NCI-H1092 treated with DMSO at 0.1 percent for 48 hours (cell line): ENCODE measurements at regions not wholly inside any gene's neighbourhood (a gene's known extent, or its start where the extent isn't known, plus 50 kb on each side); places are given as distances from the start of the nearest gene placed in this dataset.

Experiments
- DNase-seq: peaks from one replicate; lab custom pipeline; 2025; lab: John Stamatoyannopoulos, UW

DNA sequence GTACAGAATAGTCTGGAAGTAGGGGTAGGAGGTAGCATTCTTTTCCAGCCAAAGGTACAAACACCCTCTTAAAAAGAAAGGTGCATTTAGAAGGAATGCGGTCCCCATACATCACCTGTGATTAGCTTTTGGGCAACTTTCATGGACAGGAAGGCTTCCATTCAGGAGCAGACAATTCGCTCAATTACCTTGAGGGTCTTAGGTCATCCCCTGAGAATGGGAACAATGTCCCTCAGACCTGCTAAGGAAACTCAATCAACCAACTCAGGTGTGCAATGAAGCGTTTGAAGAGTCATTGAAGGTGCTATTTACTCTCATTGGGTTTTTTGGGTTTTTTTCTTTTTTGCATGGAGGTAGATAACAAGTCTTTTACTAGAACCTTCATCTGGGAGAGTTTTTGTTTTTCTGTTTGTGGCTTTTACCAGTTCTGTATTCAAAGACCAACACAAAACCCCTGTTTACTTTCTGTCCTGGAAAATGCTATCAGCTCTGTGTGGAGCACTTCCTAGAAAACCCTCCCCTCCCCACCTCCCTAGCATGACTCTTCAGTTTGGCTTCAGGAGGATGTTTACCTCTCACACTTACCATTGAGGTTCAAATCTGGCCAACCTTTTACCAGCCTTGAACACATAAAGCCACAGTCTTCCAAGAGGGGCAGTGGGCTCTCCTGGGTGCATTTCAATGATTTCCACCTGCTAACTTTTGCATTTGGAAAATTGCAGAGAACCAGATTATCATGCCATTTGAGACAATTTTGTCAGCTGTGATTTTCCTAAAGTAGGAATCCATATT, 271.2 kb upstream of the PRDM1 start:
- no peak for DNase-seq

DNA sequence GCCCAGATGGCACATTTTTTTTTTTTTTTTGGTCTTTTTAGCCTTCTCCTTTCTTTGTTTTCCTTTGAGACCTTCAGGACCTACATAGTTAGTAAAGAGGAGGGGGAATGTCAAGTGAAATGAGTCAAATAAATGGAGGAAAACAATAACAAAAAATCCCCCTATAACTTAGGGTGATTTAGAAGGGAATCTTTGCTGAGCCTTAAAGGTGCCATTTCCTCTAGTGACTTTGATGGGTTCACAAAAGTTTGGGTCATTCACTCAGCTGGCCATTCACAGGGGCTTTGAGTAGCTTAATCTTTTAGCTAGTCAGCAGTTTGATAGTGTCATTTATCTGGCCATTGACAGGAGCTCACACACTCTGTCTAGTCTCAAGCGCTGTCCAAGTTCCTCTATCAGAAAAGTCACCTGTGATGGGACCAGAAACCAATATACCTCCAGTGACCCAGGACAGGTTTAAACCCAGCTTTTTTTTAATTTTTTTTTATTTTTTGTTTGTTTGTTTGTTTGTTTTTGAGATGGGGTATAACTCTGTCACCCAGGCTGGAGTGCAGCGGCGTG, 275.1 kb upstream of the PRDM1 start:
- no peak for DNase-seq

DNA sequence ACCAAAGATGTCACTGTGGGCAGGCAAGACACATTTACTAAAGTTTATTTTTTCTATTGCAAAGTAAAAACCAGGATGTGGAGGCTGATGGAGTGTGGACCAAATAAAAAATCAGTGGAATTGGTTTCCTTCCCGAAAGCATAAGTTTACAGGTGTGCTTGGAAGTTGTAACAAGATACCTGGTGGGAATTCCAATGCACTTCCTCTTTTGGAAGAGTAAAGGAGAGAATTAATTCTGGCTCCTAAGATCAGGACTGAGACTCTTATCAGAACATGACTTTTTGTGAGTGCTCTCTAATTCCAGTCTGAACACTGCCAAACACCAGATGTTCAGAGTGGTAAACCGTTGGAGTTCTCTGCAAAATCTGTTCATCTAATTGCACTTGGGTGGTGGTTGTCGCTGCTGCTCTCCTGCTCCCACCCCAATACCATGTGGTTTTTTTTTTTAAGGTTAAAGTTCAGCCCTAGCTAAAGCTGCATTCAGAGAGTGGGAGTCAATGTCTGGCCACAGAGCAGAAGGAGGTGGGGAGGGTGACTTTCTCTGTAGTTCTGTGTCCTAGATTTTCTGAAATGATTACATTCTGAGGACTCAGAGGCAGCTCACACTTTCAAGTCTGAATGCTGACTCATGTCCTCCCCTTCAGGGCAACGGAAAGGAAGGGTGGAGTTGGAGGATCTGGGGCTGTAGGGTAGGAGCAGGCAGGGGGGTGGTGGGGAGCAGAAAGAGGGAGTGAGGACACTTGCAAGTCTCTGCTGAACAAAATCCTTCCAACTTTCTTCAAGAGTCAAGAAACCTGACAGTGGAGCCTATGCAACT, 275.8 kb upstream of the PRDM1 start:
- no peak for DNase-seq

DNA sequence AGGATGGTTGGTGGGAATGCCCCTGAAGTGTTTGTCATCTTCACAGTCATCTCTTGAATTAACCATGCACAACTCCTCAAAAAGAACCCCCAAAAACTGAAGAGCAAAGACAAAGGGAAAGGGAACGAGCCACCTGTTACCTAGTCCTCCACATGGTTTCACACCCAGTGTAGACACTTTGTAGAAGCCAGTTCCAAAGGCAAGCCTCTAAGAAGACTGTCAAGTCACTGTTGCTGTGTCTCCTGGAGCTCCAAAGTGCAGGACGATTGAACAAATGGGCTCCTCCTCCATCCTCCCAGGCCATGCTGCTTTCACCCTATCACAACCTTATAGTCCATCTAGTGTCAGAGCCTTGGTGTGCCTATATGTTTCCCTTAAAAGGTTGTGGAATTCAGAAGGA, 277.6 kb upstream of the PRDM1 start:
- DNase-seq, result no peak

DNA sequence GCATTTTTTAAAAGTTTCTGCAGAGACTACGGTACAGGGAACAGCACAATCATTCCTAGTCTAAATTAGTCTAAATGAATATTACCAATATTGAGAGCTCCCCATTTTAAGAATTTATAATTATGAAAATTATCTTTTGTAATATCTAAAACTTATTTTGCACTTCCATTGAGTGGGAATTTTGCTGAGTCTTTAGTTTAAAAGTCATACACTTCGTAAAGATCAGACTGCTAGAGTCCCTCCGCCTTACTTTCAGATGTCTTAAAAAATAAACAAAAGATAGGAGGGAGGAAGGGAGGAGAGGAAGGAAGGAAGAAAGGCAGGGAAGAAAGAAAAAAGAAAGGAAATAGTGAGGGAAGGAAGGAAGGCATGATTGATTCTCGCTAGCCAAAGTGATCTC, 278.2 kb upstream of the PRDM1 start:
- DNase-seq, result no peak

DNA sequence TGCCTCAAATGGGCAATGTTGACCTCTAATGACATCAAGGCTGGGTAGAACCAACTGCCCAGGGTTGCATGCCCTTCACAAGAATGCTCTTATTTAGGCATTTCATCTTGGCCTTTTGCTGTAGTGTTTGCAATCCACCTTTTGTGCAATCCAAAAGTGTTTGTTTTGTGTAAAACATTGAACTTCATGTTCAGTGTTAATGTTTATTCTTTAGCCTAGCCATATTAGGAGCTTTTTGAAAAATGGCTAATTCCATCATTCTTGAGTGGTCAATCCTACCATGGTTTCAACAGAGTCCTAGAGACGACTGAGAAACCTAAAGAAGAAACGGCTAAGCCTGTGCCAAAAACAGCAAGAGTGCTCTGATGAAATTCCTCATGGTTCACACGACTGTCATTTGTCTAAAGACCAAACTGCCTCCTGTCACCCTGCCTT, 279.6 kb upstream of the PRDM1 start:
- no peak for DNase-seq

DNA sequence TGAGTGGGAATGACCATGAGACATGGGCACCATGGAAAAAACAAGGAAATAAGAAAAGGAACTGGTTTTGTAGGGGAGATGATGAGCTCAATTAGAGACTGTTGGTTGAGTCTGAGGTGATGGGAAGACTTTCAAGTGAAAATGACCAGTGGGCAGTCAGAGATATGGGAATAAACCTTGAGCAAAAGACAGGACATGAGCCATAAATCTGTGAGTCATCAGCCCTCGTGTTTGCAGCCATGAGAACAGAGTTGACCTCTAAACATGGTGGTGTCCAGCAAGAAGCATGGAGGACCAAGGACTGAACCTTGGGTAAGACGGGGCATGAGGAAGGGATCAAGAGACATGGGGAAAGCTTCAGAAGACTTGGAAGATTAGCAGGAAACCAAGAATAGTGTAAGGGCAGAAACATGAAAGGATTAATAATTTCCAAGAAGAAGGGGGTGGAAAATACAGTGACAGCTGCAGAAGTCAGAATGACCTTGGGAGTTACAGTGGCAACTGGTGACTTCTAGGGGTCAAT, 280.6 kb upstream of the PRDM1 start:
- no peak for DNase-seq

DNA sequence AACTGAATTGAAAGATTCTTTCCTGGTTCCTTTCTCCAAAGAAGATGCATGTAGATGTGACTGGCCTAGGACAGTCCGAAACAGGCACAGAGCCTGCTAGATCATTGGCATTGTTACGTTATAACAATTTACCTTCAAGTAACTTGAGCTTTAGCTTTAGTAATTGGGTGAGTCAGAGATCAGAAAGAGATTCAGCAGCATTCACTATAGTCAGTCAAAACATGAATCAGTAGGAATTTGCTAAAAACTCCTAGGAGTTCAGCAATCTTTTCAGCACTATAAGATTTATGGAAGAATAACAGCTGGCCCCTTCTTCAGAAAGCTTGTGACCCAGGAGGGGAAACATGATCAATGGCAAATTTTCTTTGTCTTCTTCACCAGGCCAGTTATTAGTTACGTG, 281.7 kb upstream of the PRDM1 start:
- DNase-seq, result no peak

DNA sequence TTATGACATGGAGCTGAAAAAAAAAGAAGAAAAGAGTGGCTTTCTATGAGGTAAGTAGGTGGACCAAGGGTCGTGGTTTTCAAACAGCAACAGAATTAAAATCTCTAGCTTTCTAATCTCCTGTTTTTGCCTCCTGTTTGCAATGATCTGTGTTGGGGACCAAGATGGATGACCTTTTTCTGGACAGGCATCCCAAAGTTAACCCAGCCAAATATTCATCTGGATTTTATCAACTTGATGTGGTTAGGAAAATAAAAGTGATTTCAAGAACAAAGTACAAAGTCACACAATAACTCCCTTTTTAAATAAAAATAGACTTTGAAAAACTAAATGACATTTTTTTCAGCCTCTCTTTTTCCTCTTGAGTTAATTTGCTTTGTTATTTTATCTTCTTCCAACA, 282.1 kb upstream of the PRDM1 start:
- no peak for DNase-seq

DNA sequence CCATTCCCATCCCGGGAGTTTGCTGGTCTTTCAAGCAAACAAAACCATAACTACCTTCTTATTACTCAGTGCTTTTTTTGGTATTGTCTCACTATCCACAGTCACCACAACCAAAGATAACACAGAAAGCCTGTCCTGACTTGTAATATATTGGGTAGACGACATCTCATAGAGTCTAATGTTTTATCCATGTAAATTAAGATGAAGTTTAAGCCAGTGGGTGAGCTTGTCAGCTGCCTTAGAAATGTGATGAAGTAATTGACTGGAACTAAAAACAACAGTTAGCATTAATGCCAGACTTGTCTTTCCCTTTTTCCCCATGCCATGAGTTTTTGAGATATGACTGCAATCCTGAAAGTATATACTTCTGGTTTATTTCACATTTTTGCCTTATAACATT, 282.7 kb upstream of the PRDM1 start:
- no peak for DNase-seq

DNA sequence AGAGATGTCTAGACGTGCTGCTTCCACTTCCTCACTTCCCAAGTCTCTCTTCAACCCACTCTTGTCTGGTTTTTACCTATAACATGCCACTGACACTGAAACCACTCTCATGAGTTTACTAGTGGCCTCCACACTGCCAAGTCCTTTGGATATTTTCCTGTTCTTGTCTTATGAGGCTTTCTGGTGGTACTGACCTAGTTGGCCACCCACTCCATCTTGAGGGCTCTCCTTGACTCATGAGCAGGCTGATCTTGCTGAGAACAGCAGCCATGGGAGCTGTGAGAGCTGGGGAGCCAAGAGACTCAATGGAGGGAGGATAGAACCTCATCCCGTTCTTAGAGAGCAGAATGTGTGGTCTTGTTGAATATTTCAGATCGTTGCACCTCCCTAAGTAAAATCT, 283.4 kb upstream of the PRDM1 start:
- DNase-seq, result no peak

DNA sequence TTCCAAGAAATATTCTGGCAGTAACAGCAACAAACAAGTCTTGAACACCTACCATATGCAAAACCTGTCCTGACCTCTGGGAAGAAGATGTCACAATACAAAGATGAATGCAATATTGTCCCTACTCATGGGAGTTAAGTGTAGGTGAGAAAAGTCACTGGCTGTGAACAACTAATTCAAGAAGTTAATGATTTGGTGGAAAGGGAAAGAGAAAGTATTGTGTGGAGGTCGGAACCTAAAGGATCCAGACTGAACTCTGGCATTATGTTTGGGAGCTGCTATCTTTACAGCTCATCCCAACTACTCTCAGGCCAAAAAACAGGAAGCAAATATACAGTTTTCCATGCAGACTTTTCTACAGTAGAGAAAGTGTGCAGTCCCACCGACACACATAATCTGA, 285.3 kb upstream of the PRDM1 start:
- no peak for DNase-seq

DNA sequence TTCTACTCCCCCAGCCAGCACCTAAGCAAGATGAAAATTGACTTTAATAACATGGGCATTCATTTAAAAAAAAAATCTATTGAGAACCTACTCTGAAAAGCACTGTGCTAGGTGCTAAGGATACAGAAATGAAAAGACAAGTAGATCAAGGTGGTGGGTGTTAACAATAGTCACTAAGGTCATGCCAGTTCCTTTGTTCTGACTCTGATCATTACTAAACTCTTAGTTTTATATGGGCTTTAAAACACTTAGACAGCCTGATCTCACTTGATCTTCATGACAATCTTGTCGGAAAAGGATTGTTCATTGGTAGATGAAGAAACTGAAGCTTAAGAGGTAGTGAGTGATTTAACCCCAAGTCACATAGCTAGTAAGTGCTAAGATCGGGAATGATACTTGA, 285.7 kb upstream of the PRDM1 start:
- no peak for DNase-seq

DNA sequence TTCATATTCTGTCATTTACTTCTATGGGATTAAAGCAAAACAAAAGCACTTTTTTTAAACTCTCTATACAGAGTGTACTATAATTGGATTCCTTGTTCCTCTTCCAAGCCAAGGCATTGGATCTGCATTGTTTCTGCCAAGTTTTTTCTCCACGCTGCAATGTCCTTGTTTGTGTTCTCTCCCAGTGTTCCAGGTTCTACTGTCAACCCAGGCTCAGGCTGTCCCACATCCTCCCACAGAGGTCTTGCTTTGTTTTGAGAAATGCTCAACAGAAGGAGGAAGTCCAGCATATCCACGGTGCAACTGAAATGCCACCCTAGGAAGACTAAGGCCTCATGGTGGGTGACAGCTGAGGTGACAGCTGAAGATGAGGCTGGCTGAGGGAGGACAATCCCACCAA, 287.1 kb upstream of the PRDM1 start:
- no peak for DNase-seq

DNA sequence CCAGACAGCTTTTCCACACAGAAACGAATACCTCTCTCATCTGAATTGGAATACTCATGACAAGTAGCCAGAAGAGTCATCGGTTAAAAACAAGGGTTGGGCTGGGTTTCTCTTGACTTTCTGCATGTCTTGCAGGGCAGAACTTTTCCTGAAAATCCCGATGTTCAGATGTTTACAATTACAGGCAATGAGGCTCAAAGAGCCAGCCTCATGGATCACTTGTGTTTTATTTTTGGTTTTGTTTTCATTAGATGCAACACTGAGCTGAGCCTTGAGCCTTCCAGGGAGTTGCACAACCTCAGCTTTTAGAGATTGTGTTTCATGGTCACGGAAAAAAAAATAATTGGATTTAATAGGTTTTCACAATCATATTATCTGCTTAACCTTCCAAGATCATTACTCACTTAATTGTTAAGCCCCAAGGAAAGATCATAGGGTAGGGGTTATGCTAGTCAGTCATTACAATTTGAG, 288.1 kb upstream of the PRDM1 start:
- DNase-seq, result no peak

DNA sequence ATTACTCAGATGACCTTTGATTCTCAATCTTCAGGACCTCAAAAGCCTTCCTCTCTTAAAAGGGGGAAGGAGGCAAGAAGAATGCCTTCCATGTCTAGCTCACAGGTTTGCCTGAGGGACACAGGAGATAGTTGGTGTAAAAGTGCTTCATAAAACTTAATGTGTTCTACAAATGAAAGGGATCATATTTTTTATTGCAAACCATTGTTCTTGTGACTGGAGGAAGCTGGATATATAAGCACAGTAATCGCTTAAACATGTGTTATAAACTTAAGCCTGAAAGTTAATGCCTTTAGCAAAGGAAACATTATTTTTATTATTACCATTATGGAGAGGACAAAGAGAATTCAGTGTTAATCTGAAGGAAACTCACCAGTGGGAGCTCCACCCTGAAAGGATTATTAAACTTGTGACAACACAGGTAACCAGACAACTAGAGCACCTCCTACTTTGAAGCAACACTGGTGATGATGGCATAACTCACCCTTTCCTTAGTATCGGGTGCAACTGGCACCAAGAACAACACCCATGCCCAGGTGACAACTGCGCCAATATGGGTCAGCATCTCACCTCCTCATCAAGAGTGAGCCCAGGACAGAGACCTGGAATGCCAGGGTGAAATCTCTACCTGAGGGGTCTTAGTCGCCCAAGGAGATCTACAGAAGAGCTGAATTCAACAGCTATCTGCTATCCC, 288.7 kb upstream of the PRDM1 start:
- DNase-seq, result no peak

DNA sequence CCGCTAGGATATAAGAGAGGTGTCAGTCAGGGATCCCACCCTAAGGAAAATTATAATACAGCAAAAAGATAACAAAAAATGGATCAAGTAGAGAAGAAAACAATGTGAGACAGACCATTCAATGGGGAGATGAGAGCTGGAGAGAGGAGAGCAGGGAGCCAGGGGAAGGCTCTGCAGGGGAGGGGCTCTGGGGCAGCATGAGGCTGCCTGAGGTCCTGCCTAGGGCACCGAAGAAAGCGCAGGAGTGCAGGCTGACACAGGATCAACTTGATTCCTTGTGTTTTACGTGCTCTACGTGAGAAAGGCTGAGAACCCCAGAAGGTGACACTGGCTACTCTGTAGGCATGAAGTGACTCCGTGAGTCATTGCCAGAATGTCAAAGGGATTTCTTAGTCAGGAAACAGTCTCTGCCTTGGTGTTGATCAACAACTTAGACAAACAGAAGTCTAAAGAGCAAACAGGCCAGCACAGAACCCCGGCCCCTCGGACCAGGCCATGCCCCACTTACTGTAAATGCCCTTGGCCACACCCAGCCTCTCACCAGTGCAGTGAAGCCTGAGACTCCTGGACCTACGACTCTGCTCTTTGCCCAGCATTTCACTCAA, 290.1 kb upstream of the PRDM1 start:
- no peak for DNase-seq

DNA sequence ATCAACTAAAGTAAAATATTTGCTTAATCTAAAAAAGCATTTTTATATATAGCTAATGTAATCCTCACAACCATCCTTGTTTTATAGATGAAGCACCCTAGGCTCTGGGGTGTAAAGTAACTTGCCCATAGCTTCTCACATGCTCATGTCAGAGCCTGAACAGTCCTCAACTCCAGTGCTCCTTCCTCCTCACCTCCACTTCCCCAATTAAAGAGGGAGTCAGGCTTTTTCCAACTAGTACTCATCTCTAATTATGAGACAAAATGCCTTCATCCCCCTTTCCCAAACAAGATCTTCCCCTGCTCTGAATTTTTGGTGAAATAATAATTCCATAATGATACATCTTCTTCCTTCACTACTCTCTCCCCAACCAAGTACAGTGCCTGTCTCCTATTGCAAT, 290.8 kb upstream of the PRDM1 start:
- DNase-seq, result no peak

DNA sequence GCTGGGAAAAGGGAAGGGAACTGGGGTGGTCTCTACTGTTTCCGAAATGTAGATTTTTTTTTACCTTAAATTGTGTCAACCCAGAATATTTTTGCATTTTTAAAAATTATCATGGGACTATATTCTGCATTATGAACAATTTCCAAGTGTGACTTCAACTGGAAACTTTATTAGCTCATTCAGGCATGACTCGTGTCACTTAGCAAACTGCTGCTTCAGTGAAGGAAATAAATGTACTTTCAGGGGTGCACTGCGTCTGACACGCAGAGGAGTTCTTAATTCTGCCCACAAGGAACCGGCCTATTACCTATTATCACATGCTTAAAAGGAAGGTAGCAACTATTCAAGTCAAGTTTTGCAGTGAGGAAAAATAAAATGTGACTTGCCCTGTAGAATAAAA, 291.3 kb upstream of the PRDM1 start:
- no peak for DNase-seq

DNA sequence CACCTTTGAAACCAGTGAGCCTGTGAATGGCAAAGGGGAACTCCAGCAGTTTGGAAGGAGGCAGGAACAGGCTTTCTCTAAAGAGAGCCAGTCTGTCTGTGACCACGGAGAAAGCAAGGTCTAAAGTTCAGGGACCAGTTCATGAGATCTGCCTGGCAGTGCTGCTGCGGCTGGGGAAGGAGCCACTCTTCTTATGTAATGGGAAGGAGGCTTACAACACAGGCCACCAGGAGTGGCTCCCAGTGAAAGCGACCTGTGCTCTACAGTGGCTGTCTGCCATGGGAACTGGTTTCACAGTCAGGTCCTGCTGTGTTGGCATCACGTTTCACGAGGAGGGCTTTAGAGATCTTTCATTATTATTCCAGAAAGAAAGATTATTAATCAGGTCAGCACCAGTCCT, 291.9 kb upstream of the PRDM1 start:
- no peak for DNase-seq

DNA sequence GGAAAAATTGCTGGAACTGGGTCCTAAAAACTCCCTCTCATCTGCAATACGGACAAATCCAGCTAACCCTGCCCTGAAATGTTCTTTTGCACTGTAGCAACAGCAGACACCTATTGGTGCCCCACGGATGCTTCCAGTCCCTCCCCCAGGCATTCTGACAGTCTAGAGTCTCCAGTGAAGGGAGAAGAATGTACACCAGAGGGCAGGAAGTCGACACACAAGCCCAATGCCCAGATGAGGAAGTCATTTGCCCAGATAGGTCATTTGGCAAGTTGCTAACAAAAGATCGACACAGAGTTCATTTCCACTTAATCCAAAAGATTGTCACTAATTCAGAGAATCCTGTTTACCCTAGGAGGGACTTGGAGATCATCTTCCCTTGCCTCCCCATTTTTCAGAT, 293.0 kb upstream of the PRDM1 start:
- no peak for DNase-seq
